ENCODE measurements at regions not wholly inside any gene's neighbourhood (a gene's known extent, or its start where the extent isn't known, plus 50 kb on each side); places are given as distances from the start of the nearest gene placed in this dataset.

- no peaks in the 10 kb centered on the region for H3K4me1 ChIP-seq (ENCODE audit: control insufficient read depth, insufficient read depth, low read length)
- POLR2A ChIA-PET: no interaction called here
- no peaks in the 10 kb centered on the region for H3K9me3 ChIP-seq (ENCODE audit: control insufficient read depth, insufficient read depth, low read depth, low read length)
- TF ChIP-seq ZNF629 (tag by site-specific recombination; IDR thresholded peaks at IDR 0.05) (no peak), ZNF23 (tag by site-specific recombination; IDR thresholded peaks at IDR 0.05; ENCODE audit: borderline replicate concordance) (no peak)
- no peak overlapping the region for H3K27ac ChIP-seq (ENCODE audit: extremely low read depth, low read depth, low read length)
- no peaks in the 10 kb centered on the region for H3K36me3 ChIP-seq (ENCODE audit: control insufficient read depth in 2 of 2, insufficient read depth in 1 of 2, low read length in 2 of 2)
- H3K4me3 ChIP-seq (ENCODE audit: low read depth, low read length): no peak overlapping the region
- CTCF ChIA-PET: no interaction called here
Measured at GRCh38 chr17:53390575-53390974, 432.2 kb upstream of the KIF2B start.

DNA sequence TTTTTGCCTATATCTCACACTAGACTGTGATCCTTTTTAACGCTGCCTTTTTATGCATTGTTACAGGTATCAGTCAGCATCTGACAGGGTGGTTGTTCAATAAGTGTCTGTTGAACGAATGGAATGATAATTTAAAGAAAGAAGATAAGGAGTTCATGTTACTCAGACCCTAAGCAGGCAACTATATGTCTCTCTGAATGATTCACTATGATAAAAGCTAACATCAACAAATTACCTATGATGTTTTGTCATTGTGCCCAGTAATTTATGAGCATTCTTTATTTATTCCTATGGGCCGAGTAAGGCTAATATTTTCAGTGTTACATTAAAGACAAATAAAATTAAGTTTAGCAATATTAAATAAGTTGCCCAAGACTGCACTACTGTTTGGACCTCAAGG, 435.0 kb upstream of the KIF2B start:
- Histone ChIP-seq H3K4me1 (ENCODE audit: control insufficient read depth, insufficient read depth, low read length) (no peaks in the 10 kb centered on the region), H3K9me3 (ENCODE audit: control insufficient read depth, insufficient read depth, low read depth, low read length) (no peaks in the 10 kb centered on the region), H3K27ac (ENCODE audit: extremely low read depth, low read depth, low read length) (no peak overlapping the region), H3K4me3 (ENCODE audit: low read depth, low read length) (no peak overlapping the region), H3K36me3 (ENCODE audit: control insufficient read depth in 2 of 2, insufficient read depth in 1 of 2, low read length in 2 of 2) (no peaks in the 10 kb centered on the region)
- no peak for TF ChIP-seq ZNF157 (tag by site-specific recombination; IDR thresholded peaks at IDR 0.05)
- TF ChIP-seq, protein P1, sequence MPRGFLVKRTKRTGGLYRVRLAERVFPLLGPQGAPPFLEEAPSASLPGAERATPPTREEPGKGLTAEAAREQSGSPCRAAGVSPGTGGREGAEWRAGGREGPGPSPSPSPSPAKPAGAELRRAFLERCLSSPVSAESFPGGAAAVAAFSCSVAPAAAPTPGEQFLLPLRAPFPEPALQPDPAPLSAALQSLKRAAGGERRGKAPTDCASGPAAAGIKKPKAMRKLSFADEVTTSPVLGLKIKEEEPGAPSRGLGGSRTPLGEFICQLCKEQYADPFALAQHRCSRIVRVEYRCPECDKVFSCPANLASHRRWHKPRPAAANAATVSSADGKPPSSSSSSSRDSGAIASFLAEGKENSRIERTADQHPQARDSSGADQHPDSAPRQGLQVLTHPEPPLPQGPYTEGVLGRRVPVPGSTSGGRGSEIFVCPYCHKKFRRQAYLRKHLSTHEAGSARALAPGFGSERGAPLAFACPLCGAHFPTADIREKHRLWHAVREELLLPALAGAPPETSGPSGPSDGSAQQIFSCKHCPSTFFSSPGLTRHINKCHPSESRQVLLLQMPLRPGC (tag by site-specific recombination; IDR thresholded peaks at IDR 0.05): no peak
- no peak for TF ChIP-seq ZBTB6 (tag by site-specific recombination; IDR thresholded peaks at IDR 0.05)
- no peak for TF ChIP-seq ZNF544 (tag by site-specific recombination; IDR thresholded peaks at IDR 0.05)
- TF ChIP-seq ZNF791 (tag by site-specific recombination; IDR thresholded peaks at IDR 0.05): no peak
- TF ChIP-seq, protein P2, sequence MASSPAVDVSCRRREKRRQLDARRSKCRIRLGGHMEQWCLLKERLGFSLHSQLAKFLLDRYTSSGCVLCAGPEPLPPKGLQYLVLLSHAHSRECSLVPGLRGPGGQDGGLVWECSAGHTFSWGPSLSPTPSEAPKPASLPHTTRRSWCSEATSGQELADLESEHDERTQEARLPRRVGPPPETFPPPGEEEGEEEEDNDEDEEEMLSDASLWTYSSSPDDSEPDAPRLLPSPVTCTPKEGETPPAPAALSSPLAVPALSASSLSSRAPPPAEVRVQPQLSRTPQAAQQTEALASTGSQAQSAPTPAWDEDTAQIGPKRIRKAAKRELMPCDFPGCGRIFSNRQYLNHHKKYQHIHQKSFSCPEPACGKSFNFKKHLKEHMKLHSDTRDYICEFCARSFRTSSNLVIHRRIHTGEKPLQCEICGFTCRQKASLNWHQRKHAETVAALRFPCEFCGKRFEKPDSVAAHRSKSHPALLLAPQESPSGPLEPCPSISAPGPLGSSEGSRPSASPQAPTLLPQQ (tag by site-specific recombination; IDR thresholded peaks at IDR 0.05): no peak
- TF ChIP-seq ZEB2 (tag by site-specific recombination; IDR thresholded peaks at IDR 0.05): no peak
- TF ChIP-seq ZNF660 (tag by site-specific recombination; IDR thresholded peaks at IDR 0.05): no peak
- TF ChIP-seq, protein P3, sequence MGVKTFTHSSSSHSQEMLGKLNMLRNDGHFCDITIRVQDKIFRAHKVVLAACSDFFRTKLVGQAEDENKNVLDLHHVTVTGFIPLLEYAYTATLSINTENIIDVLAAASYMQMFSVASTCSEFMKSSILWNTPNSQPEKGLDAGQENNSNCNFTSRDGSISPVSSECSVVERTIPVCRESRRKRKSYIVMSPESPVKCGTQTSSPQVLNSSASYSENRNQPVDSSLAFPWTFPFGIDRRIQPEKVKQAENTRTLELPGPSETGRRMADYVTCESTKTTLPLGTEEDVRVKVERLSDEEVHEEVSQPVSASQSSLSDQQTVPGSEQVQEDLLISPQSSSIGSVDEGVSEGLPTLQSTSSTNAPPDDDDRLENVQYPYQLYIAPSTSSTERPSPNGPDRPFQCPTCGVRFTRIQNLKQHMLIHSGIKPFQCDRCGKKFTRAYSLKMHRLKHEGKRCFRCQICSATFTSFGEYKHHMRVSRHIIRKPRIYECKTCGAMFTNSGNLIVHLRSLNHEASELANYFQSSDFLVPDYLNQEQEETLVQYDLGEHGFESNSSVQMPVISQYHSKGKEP (tag by site-specific recombination; IDR thresholded peaks at IDR 0.05): no peak
- TF ChIP-seq ZNF391 (tag by site-specific recombination; IDR thresholded peaks at IDR 0.05; ENCODE audit: borderline replicate concordance, low read depth): no peak
- no peak for TF ChIP-seq KLF9 (tag by site-specific recombination; IDR thresholded peaks at IDR 0.05; ENCODE audit: low read depth)
- TF ChIP-seq BCL11B (tag by site-specific recombination; IDR thresholded peaks at IDR 0.05; ENCODE audit: low read depth): no peak
- TF ChIP-seq ZNF140 (tag by site-specific recombination; IDR thresholded peaks at IDR 0.05): no peak
- TF ChIP-seq, protein P4, sequence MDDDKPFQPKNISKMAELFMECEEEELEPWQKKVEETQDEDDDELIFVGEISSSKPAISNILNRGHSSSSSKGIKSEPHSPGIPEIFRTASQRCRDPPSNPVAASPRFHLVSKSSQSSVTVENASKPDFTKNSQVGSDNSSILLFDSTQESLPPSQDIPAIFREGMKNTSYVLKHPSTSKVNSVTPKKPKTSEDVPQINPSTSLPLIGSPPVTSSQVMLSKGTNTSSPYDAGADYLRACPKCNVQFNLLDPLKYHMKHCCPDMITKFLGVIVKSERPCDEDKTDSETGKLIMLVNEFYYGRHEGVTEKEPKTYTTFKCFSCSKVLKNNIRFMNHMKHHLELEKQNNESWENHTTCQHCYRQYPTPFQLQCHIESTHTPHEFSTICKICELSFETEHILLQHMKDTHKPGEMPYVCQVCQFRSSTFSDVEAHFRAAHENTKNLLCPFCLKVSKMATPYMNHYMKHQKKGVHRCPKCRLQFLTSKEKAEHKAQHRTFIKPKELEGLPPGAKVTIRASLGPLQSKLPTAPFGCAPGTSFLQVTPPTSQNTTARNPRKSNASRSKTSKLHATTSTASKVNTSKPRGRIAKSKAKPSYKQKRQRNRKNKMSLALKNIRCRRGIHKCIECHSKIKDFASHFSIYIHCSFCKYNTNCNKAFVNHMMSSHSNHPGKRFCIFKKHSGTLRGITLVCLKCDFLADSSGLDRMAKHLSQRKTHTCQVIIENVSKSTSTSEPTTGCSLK (tag by site-specific recombination; IDR thresholded peaks at IDR 0.05): no peak
- POLR2A ChIA-PET: no interaction called here
- CTCF ChIA-PET: no interaction called here
